ENCODE measurements at regions not wholly inside any gene's neighbourhood (a gene's known extent, or its start where the extent isn't known, plus 50 kb on each side); places are given as distances from the start of the nearest gene placed in this dataset.

DNA sequence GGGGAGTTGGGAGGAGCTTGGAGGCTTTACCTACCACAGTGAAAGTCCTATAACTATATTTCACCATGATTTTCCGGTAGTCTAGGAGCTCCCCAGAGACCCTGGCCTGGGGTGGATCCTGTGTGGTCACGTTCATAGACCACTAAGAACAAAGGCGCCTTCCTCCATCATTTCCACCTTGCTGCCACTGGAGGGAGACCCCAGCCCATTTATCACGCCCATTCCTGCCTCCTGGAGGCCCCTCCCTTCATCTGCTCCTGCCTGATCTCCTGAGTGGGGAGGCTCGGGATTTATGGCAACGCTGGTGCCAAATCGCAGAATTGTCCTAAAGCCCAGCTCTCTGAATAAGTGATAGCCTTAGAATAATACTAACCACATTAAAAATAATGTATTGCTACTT lies 507.6 kb upstream of the SPHKAP start:
- TF ChIP-seq, protein P1, sequence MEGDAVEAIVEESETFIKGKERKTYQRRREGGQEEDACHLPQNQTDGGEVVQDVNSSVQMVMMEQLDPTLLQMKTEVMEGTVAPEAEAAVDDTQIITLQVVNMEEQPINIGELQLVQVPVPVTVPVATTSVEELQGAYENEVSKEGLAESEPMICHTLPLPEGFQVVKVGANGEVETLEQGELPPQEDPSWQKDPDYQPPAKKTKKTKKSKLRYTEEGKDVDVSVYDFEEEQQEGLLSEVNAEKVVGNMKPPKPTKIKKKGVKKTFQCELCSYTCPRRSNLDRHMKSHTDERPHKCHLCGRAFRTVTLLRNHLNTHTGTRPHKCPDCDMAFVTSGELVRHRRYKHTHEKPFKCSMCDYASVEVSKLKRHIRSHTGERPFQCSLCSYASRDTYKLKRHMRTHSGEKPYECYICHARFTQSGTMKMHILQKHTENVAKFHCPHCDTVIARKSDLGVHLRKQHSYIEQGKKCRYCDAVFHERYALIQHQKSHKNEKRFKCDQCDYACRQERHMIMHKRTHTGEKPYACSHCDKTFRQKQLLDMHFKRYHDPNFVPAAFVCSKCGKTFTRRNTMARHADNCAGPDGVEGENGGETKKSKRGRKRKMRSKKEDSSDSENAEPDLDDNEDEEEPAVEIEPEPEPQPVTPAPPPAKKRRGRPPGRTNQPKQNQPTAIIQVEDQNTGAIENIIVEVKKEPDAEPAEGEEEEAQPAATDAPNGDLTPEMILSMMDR (IDR thresholded peaks at IDR 0.05; ENCODE audit: low read length): no peak
- TF ChIP-seq EZH2 (IDR thresholded peaks at IDR 0.05; ENCODE audit: borderline replicate concordance, low read length): no peak
